IMR-90 (cell line): ENCODE measurements at regions not wholly inside any gene's neighbourhood (a gene's known extent, or its start where the extent isn't known, plus 50 kb on each side); places are given as distances from the start of the nearest gene placed in this dataset.

Source experiments
- ATAC-seq: fragments of 200-7000 bp; cut with Tn5 transposase; 2 replicates; pipeline ENCODE4 v1.9.1; 2020; ENCODE audit warnings: low read depth, mild to moderate bottlenecking, moderate library complexity
- BruUV-seq: library from RNA; stranded (reverse); fragments of 400-500 nt; replicated peaks from 2 replicates; lab custom pipeline; 2021; lab: Mats Ljungman, UMichigan
- CTCF ChIA-PET: fragments of 300-600 bp; formaldehyde crosslinking; extraction: SDS; loops from one replicate; lab custom pipeline; 2021; ENCODE audit warnings: antibody characterized with exemption; lab: Yijun Ruan, JAX
- POLR2A ChIA-PET: fragments of 300-600 bp; sonication (Branson Sonifier 250); formaldehyde crosslinking; loops from one replicate; lab custom pipeline; 2022; ENCODE audit warnings: antibody characterized with exemption; ENCODE audit not compliant: unreplicated experiment; lab: Charles Lee
- DNase-seq: peaks from one replicate; pipeline ENCODE4 v3.0.0; 2013
- H2AFZ ChIP-seq: replicated peaks from 2 replicates; pipeline ENCODE3; 2013; ENCODE audit warnings: low read length, mild to moderate bottlenecking; ENCODE audit not compliant: poor library complexity
- H2AK5ac ChIP-seq: 2 replicates; pipeline ENCODE4 v1.6.1; 2013; ENCODE audit warnings: low read depth, low read length, inconsistent platforms
- H2AK9ac ChIP-seq: replicated peaks from 2 replicates; pipeline ENCODE3; 2013; ENCODE audit warnings: mild to moderate bottlenecking, low read depth, low read length, moderate library complexity; ENCODE audit not compliant: poor library complexity
- H2BK120ac ChIP-seq: 2 replicates; pipeline ENCODE4 v1.6.1; 2013; ENCODE audit warnings: low read depth, low read length, inconsistent platforms
- H2BK15ac ChIP-seq: 3 replicates; pipeline ENCODE4 v1.6.1; 2013; ENCODE audit warnings: low read depth, low read length, inconsistent platforms
- H2BK20ac ChIP-seq: 2 replicates; pipeline ENCODE4 v1.6.1; 2013; ENCODE audit warnings: low read depth, mild to moderate bottlenecking, inconsistent platforms, low read length, moderate library complexity
- H2BK5ac ChIP-seq: 2 replicates; pipeline ENCODE4 v1.6.1; 2013; ENCODE audit warnings: mild to moderate bottlenecking, low read depth, low read length, inconsistent platforms; ENCODE audit not compliant: poor library complexity, severe bottlenecking
- H3K14ac ChIP-seq: replicated peaks from 2 replicates; pipeline ENCODE4 v1.6.1; 2013; ENCODE audit warnings: low read depth, low read length, inconsistent platforms
- H3K18ac ChIP-seq: 2 replicates; pipeline ENCODE4 v1.6.1; 2013; ENCODE audit warnings: low read depth, low read length, control low read depth
- H3K23ac ChIP-seq: 2 replicates; pipeline ENCODE4 v1.6.1; 2013; ENCODE audit warnings: low read depth, low read length, inconsistent platforms
- H3K27ac ChIP-seq: 2 replicates; pipeline ENCODE4 v1.5.1; 2013; ENCODE audit warnings: mild to moderate bottlenecking, control low read depth, low read length; ENCODE audit not compliant: insufficient read depth
- H3K27me3 ChIP-seq: 2 replicates; pipeline ENCODE4 v1.6.1; 2013; ENCODE audit warnings: low read length; ENCODE audit not compliant: control insufficient read depth, insufficient read depth
- H3K36me3 ChIP-seq: 2 replicates; pipeline ENCODE4 v1.6.1; 2013; ENCODE audit warnings: low read length, mixed read lengths; ENCODE audit not compliant: control insufficient read depth, insufficient read depth
- H3K4ac ChIP-seq: 2 replicates; pipeline ENCODE4 v1.6.1; 2013; ENCODE audit warnings: low read depth, low read length, inconsistent platforms
- H3K4me1 ChIP-seq: 2 replicates; pipeline ENCODE4 v1.6.1; 2013; ENCODE audit warnings: low read length, mixed read lengths; ENCODE audit not compliant: control insufficient read depth, insufficient read depth
- H3K4me2 ChIP-seq: 2 replicates; pipeline ENCODE4 v1.6.1; 2013; ENCODE audit warnings: low read depth, mild to moderate bottlenecking, control low read depth, low read length, moderate library complexity
- H3K4me3 ChIP-seq: 2 replicates; pipeline ENCODE4 v1.5.1; 2013; ENCODE audit warnings: low read depth, mild to moderate bottlenecking, control low read depth, low read length, moderate library complexity; ENCODE audit not compliant: insufficient read depth
- H3K56ac ChIP-seq: 2 replicates; pipeline ENCODE4 v1.6.1; 2013; ENCODE audit warnings: low read length, inconsistent platforms; ENCODE audit not compliant: insufficient read depth; ENCODE audit errors: extremely low read depth
- H3K79me1 ChIP-seq, 2 experiments: 2 replicates each; pipeline ENCODE4 v1.6.1; 2013; ENCODE audit warnings: low read length in 2 of 2, inconsistent platforms in 1 of 2, low read depth in 1 of 2
- H3K9ac ChIP-seq: 2 replicates; pipeline ENCODE4 v1.6.1; 2013; ENCODE audit warnings: low read depth, low read length, control low read depth
- H3K9me1 ChIP-seq: 2 replicates; pipeline ENCODE4 v1.6.1; 2013; ENCODE audit warnings: low read length, inconsistent platforms; ENCODE audit not compliant: insufficient read depth
- H3K9me3 ChIP-seq: 2 replicates; pipeline ENCODE4 v1.6.1; 2013; ENCODE audit warnings: low read length; ENCODE audit not compliant: control insufficient read depth, insufficient read depth
- H4K20me1 ChIP-seq: 2 replicates; pipeline ENCODE4 v1.6.1; 2013; ENCODE audit warnings: low read length, inconsistent platforms; ENCODE audit not compliant: insufficient read depth
- H4K5ac ChIP-seq: 2 replicates; pipeline ENCODE4 v1.6.1; 2013; ENCODE audit warnings: mild to moderate bottlenecking, low read depth, low read length, control low read depth
- H4K8ac ChIP-seq, 2 experiments: 2 replicates each; pipeline ENCODE4 v1.6.1; 2013; ENCODE audit warnings: low read depth in 2 of 2, low read length in 2 of 2, control low read depth in 1 of 2, inconsistent platforms in 1 of 2
- H4K91ac ChIP-seq: 2 replicates; pipeline ENCODE4 v1.6.1; 2013; ENCODE audit warnings: low read depth, low read length, inconsistent platforms; ENCODE audit not compliant: insufficient read depth
- BHLHE40 ChIP-seq: fragments of 150-350 bp; IDR thresholded peaks from 2 replicates; pipeline ENCODE4 v1.6.1; 2016; ENCODE audit warnings: mild to moderate bottlenecking, low read depth, low read length
- CEBPB ChIP-seq: IDR thresholded peaks from 2 replicates; pipeline ENCODE4 v1.6.1; 2012; ENCODE audit warnings: low read depth, low read length, improper control_type of control experiment
- FOS ChIP-seq: fragments of 150-350 bp; IDR thresholded peaks from 2 replicates; pipeline ENCODE4 v1.6.1; 2016; ENCODE audit warnings: low read depth, low read length
- MAZ ChIP-seq: IDR thresholded peaks from 2 replicates; pipeline ENCODE4 v1.6.1; 2012; ENCODE audit warnings: low read depth, mild to moderate bottlenecking, low read length, improper control_type of control experiment, moderate library complexity, borderline replicate concordance
- MXI1 ChIP-seq: IDR thresholded peaks from 2 replicates; pipeline ENCODE4 v1.6.1; 2012; ENCODE audit warnings: low read depth, mild to moderate bottlenecking, low read length, moderate library complexity, borderline replicate concordance
- POLR2A ChIP-seq: IDR thresholded peaks from 2 replicates; pipeline ENCODE4 v1.6.1; 2012; ENCODE audit warnings: mild to moderate bottlenecking, low read depth, low read length
- RAD21 ChIP-seq: IDR thresholded peaks from 2 replicates; pipeline ENCODE4 v1.6.1; 2012; ENCODE audit warnings: low read length, improper control_type of control experiment
- RCOR1 ChIP-seq: IDR thresholded peaks from 2 replicates; pipeline ENCODE4 v1.6.1; 2012; ENCODE audit warnings: mild to moderate bottlenecking, low read length, improper control_type of control experiment; ENCODE audit not compliant: insufficient replicate concordance
- RFX5 ChIP-seq: IDR thresholded peaks from 2 replicates; pipeline ENCODE4 v1.8.0; 2012; ENCODE audit warnings: low read depth, mild to moderate bottlenecking, low read length, moderate library complexity
- dilution Hi-C: fragments of 300-500 bp; cut with HindIII; formaldehyde crosslinking; loops from one replicate; pipeline ENCODE4 v1.14.3; 2018; ENCODE audit warnings: low sequenced_read_pairs; ENCODE audit not compliant: unreplicated experiment
- in situ Hi-C: fragments of 300-500 bp; cut with MboI; formaldehyde crosslinking; loops from 3 replicates; pipeline ENCODE4 v1.14.3; 2019; ENCODE audit warnings: low sequenced_read_pairs, inconsistent platforms, mixed read lengths
- intact Hi-C: fragments of 100-400 bp; cut with micrococcal nuclease; formaldehyde crosslinking; loops from 2 replicates; pipeline ENCODE4 v1.10.0; 2022
- TF ChIP-seq, protein P1 (sequence below): conservative IDR thresholded peaks from 2 replicates; pipeline ENCODE4 v1.5.1; 2012; ENCODE audit warnings: mild to moderate bottlenecking, low read depth, low read length, improper control_type of control experiment

GRCh38 chrX:122582975-122583305 lies 601.1 kb upstream of the GRIA3 start:
- Histone ChIP-seq H4K8ac (no peak overlapping the region), H4K91ac (no peak overlapping the region), H2AFZ (no peak overlapping the region), H3K9ac (no peak overlapping the region), H3K36me3 (no peaks in the 10 kb centered on the region), H3K4ac (no peak overlapping the region), H3K56ac (no peak overlapping the region), H3K9me1 (no peaks in the 10 kb centered on the region), H3K18ac (no peak overlapping the region), H3K27ac (no peak overlapping the region), H3K79me1 (no peaks in the 10 kb centered on the region), H2BK5ac (no peak overlapping the region), H4K20me1 (no peaks in the 10 kb centered on the region), H2BK120ac (no peak overlapping the region), H3K27me3 (no peaks in the 10 kb centered on the region), H3K4me1 (no peaks in the 10 kb centered on the region), H3K23ac (no peak overlapping the region), H3K4me2 (no peak overlapping the region), H2AK5ac (no peak overlapping the region), H3K4me3 (no peak overlapping the region), H3K14ac (no peak overlapping the region), H4K5ac (no peak overlapping the region), H2AK9ac (no peak overlapping the region), H3K9me3 (no peaks in the 10 kb centered on the region), H2BK20ac (no peak overlapping the region), H2BK15ac (no peak overlapping the region)
- dilution Hi-C loops: no loop called here
- no peak for TF ChIP-seq CEBPB
- no peak for TF ChIP-seq POLR2A
- no peak for TF ChIP-seq RCOR1
- TF ChIP-seq MXI1: no peak
- TF ChIP-seq RFX5: no peak
- no peak for TF ChIP-seq RAD21
- no peak for TF ChIP-seq FOS
- TF ChIP-seq MAZ: no peak
- TF ChIP-seq BHLHE40: no peak
- TF ChIP-seq, protein P1, sequence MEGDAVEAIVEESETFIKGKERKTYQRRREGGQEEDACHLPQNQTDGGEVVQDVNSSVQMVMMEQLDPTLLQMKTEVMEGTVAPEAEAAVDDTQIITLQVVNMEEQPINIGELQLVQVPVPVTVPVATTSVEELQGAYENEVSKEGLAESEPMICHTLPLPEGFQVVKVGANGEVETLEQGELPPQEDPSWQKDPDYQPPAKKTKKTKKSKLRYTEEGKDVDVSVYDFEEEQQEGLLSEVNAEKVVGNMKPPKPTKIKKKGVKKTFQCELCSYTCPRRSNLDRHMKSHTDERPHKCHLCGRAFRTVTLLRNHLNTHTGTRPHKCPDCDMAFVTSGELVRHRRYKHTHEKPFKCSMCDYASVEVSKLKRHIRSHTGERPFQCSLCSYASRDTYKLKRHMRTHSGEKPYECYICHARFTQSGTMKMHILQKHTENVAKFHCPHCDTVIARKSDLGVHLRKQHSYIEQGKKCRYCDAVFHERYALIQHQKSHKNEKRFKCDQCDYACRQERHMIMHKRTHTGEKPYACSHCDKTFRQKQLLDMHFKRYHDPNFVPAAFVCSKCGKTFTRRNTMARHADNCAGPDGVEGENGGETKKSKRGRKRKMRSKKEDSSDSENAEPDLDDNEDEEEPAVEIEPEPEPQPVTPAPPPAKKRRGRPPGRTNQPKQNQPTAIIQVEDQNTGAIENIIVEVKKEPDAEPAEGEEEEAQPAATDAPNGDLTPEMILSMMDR: no peak
- no TSS peak for BruUV-seq
- in situ Hi-C loops: no loop called here
- no peak for ATAC-seq
- intact Hi-C loops: no loop called here
- CTCF ChIA-PET: no interaction called here
- no peak for DNase-seq
- POLR2A ChIA-PET: no interaction called here
